Ovary (tissue), 7 donors: ENCODE measurements at regions not wholly inside any gene's neighbourhood (a gene's known extent, or its start where the extent isn't known, plus 50 kb on each side); places are given as distances from the start of the nearest gene placed in this dataset.

Experiments
- DNase-seq, 5 donors: peaks; one replicate each; pipeline ENCODE4 v3.0.0-alpha.2; 2019 to 2020
- H3K27ac ChIP-seq, 2 donors: fragments of 200-600 bp; one replicate each; pipeline versions ENCODE4 v1.5.1 to v1.8.0; 2019 to 2022
- H3K27me3 ChIP-seq: fragments of 200-600 bp; one replicate; pipeline ENCODE4 v1.8.0; 2022
- H3K36me3 ChIP-seq: fragments of 200-600 bp; sonication (generic); one replicate; pipeline ENCODE4 v1.5.1; 2019
- H3K4me1 ChIP-seq: one replicate; pipeline ENCODE4 v1.8.1; 2013; ENCODE audit warnings: mild to moderate bottlenecking, moderate library complexity; ENCODE audit not compliant: insufficient read depth
- H3K4me3 ChIP-seq: fragments of 200-600 bp; sonication (generic); one replicate; pipeline ENCODE4 v1.5.1; 2017
- H3K9me3 ChIP-seq, 2 donors: fragments of 200-600 bp in 1 of 2; sonication (generic) in 1 of 2; one replicate each; pipeline versions ENCODE4 v1.5.1 to v1.8.1; 2013 to 2019; ENCODE audit warnings: mild to moderate bottlenecking in 1 of 2, moderate library complexity in 1 of 2
- CTCF ChIP-seq, 3 donors: fragments of 450-650 bp in 2 of 3; fragments of 200-600 bp in 1 of 3; IDR thresholded peaks; one replicate each; pipeline versions ENCODE4 v1.5.1 to v1.8.0; 2016 to 2022; ENCODE audit warnings: antibody characterized with exemption in 3 of 3, mild to moderate bottlenecking in 1 of 3
- EP300 ChIP-seq: sonication (generic); formaldehyde crosslinking; IDR thresholded peaks from one replicate; pipeline ENCODE4 v1.6.1; 2017; ENCODE audit warnings: antibody characterized with exemption
- POLR2A ChIP-seq: fragments of 450-650 bp; IDR thresholded peaks from one replicate; pipeline ENCODE4 v1.6.1; 2017; ENCODE audit warnings: antibody characterized with exemption, mild to moderate bottlenecking, moderate library complexity
- WGBS, 3 donors: extraction: QIAGEN DNeasy Blood & Tissue Kit in 1 of 3; methylation state at CpG; one replicate each; pipeline versions ENCODE4 v1.1.5 to v1.1.7; 2013 to 2017; 5-methylcytosine and 5-hydroxymethylcytosine counted together
- intact Hi-C, 4 donors: fragments of 100-400 bp; cut with DNase I; formaldehyde crosslinking; loops; one replicate each; pipeline versions ENCODE4 v1.11.0 to v1.15.1; 2022 to 2023
- donor health status: DM: no; HTN: no; CAD: no; lungs with moderate emphysema.
- donor health status: DM: no; HTN: no; CAD: no.
- donor health status: Bipolar disorder and iron deficiency.
- donor health status: DM: no; HTN: no; CAD: no.
- donor health status: DM: yes; HTN: yes; CAD: no.

GRCh38 chr6:19167251-19167650, 669.9 kb upstream of the ID4 start:
- Histone ChIP-seq H3K27ac (no peak overlapping the region), H3K27me3 (peaks cover 2% of the 10 kb centered on the region), H3K4me1 (peaks cover 4% of the 10 kb centered on the region), H3K4me3 (no peak overlapping the region), H3K9me3 (no peaks in the 10 kb centered on the region), H3K36me3 (no peaks in the 10 kb centered on the region)
- intact Hi-C loops = no loop called here
- 7 to 11% (median 8%) methylated on average over 2 of the region's 2 CpGs for WGBS, 3 donors
- TF ChIP-seq CTCF (IDR thresholded peaks at IDR 0.05) = no peak
- no peak for TF ChIP-seq EP300
- no peak for TF ChIP-seq POLR2A
- DNase-seq = no peak

GRCh38 chr6:19169366-19169765, 667.8 kb upstream of the ID4 start:
- 93 to 96% (median 96%) methylated on average over 5 of the region's 5 CpGs for WGBS, 3 donors
- intact Hi-C loops = no loop called here

GRCh38 chr6:19175023-19175422, 662.1 kb upstream of the ID4 start:
- H3K36me3 ChIP-seq = no peaks in the 10 kb centered on the region
- H3K9me3 ChIP-seq = no peaks in the 10 kb centered on the region
- DNase-seq = no peak
- H3K27me3 ChIP-seq = no peaks in the 10 kb centered on the region
- no peaks in the 10 kb centered on the region for H3K4me1 ChIP-seq
- intact Hi-C loops = no loop called here
- no peak overlapping the region for H3K27ac ChIP-seq
- TF ChIP-seq POLR2A = no peak
- no peak for TF ChIP-seq CTCF (IDR thresholded peaks at IDR 0.05)
- no peak for TF ChIP-seq EP300
- 84 to 88% (median 85%) methylated on average over 3 of the region's 3 CpGs for WGBS, 3 donors
- H3K4me3 ChIP-seq = no peak overlapping the region

More at GRCh38 chr6:19169366-19169765, 667.8 kb upstream of the ID4 start:
- Histone ChIP-seq H3K4me3 (no peak overlapping the region), H3K36me3 (no peaks in the 10 kb centered on the region), H3K27me3 (peaks cover 2% of the 10 kb centered on the region), H3K9me3 (no peaks in the 10 kb centered on the region), H3K27ac (no peak overlapping the region), H3K4me1 (peaks cover 4% of the 10 kb centered on the region)
- TF ChIP-seq POLR2A (no peak), EP300 (no peak), CTCF (IDR thresholded peaks at IDR 0.05) (no peak)
- no peak for DNase-seq

GRCh38 chr6:19180348-19181072, 656.7 kb upstream of the ID4 start:
- Histone ChIP-seq H3K4me1 (peaks cover 2% of the 10 kb centered on the region), H3K27ac (no peak overlapping the region), H3K27me3 (no peaks in the 10 kb centered on the region), H3K4me3 (no peak overlapping the region), H3K9me3 (no peaks in the 10 kb centered on the region), H3K36me3 (no peaks in the 10 kb centered on the region)
- 12 to 15% (median 14%) methylated on average over 13 of the region's 13 CpGs for WGBS, 3 donors
- TF ChIP-seq POLR2A (no peak), EP300 (no peak), CTCF (IDR thresholded peaks at IDR 0.05) (no peak)
- intact Hi-C loops = no loop called here
- peak; percentile 19 to 78 (median 44) for DNase-seq
